Adipocyte (in vitro differentiated cells): ENCODE measurements at regions not wholly inside any gene's neighbourhood (a gene's known extent, or its start where the extent isn't known, plus 50 kb on each side); places are given as distances from the start of the nearest gene placed in this dataset.

ENCODE experiments used
- DNase-seq: peaks from one replicate; pipeline ENCODE4 v3.0.0-alpha.2; 2015; ENCODE audit warnings: low read depth
- H3K27me3 ChIP-seq: replicated peaks from 2 replicates; pipeline ENCODE4 v1.7.0; 2013; ENCODE audit warnings: mild to moderate bottlenecking, low read length, moderate library complexity; ENCODE audit not compliant: control insufficient read depth, insufficient read depth
- H3K36me3 ChIP-seq: 2 replicates; pipeline ENCODE4 v1.7.0; 2013; ENCODE audit warnings: low read length, mild to moderate bottlenecking, moderate library complexity; ENCODE audit not compliant: control insufficient read depth, insufficient read depth, severe bottlenecking
- H3K4me1 ChIP-seq: 2 replicates; pipeline ENCODE4 v1.7.0; 2013; ENCODE audit warnings: mild to moderate bottlenecking, low read length, moderate library complexity; ENCODE audit not compliant: control insufficient read depth, insufficient read depth
- H3K4me3 ChIP-seq: 2 replicates; pipeline ENCODE4 v1.7.0; 2013; ENCODE audit warnings: mild to moderate bottlenecking, low read length, moderate library complexity
- H3K9ac ChIP-seq: 2 replicates; pipeline ENCODE4 v1.7.0; 2013; ENCODE audit warnings: mild to moderate bottlenecking, low read length, moderate library complexity
- H3K9me3 ChIP-seq: 2 replicates; pipeline ENCODE4 v1.7.0; 2013; ENCODE audit warnings: mild to moderate bottlenecking, low read length, moderate library complexity; ENCODE audit not compliant: control insufficient read depth

GRCh38 chr13:97686594-97686993, 252.6 kb downstream of the RAP2A start:
- no peaks in the 10 kb centered on the region for H3K9me3 ChIP-seq
- H3K4me1 ChIP-seq, result no peaks in the 10 kb centered on the region
- H3K36me3 ChIP-seq, result no peaks in the 10 kb centered on the region
- no peaks in the 10 kb centered on the region for H3K27me3 ChIP-seq
- no peak overlapping the region for H3K9ac ChIP-seq
- no peak overlapping the region for H3K4me3 ChIP-seq
- no peak for DNase-seq

- Histone ChIP-seq H3K9ac (no peak overlapping the region), H3K36me3 (no peaks in the 10 kb centered on the region), H3K9me3 (no peaks in the 10 kb centered on the region), H3K27me3 (no peaks in the 10 kb centered on the region), H3K4me1 (no peaks in the 10 kb centered on the region), H3K4me3 (no peak overlapping the region)
- no peak for DNase-seq
Observed at GRCh38 chr13:97692628-97693027, 258.7 kb downstream of the RAP2A start.

GRCh38 chr13:97695684-97696083, 257.8 kb upstream of the IPO5 start:
- no peaks in the 10 kb centered on the region for H3K27me3 ChIP-seq
- H3K36me3 ChIP-seq, result no peaks in the 10 kb centered on the region
- H3K9me3 ChIP-seq, result no peaks in the 10 kb centered on the region
- no peaks in the 10 kb centered on the region for H3K4me1 ChIP-seq
- H3K9ac ChIP-seq, result no peak overlapping the region
- no peak for DNase-seq
- H3K4me3 ChIP-seq, result no peak overlapping the region

GRCh38 chr13:97696921-97697320, 256.6 kb upstream of the IPO5 start:
- no peak for DNase-seq
- H3K4me1 ChIP-seq, result no peaks in the 10 kb centered on the region

GRCh38 chr13:97700306-97700848, 253.1 kb upstream of the IPO5 start:
- Histone ChIP-seq H3K27me3 (no peaks in the 10 kb centered on the region), H3K36me3 (no peaks in the 10 kb centered on the region), H3K9ac (no peak overlapping the region), H3K9me3 (no peaks in the 10 kb centered on the region), H3K4me3 (no peak overlapping the region), H3K4me1 (no peaks in the 10 kb centered on the region)
- no peak for DNase-seq

More at GRCh38 chr13:97696921-97697320, 256.6 kb upstream of the IPO5 start:
- H3K27me3 ChIP-seq, result no peaks in the 10 kb centered on the region
- H3K9me3 ChIP-seq, result no peaks in the 10 kb centered on the region
- no peak overlapping the region for H3K9ac ChIP-seq
- H3K4me3 ChIP-seq, result no peak overlapping the region
- no peaks in the 10 kb centered on the region for H3K36me3 ChIP-seq

- no peaks in the 10 kb centered on the region for H3K36me3 ChIP-seq
- H3K9me3 ChIP-seq, result no peaks in the 10 kb centered on the region
- no peak overlapping the region for H3K9ac ChIP-seq
- H3K4me1 ChIP-seq, result no peaks in the 10 kb centered on the region
- H3K4me3 ChIP-seq, result no peak overlapping the region
- H3K27me3 ChIP-seq, result no peaks in the 10 kb centered on the region
- no peak for DNase-seq
Observed at GRCh38 chr13:97702614-97703013, 250.9 kb upstream of the IPO5 start.

GRCh38 chr13:97710797-97711196, 242.7 kb upstream of the IPO5 start:
- DNase-seq, result no peak
- H3K4me3 ChIP-seq, result no peak overlapping the region
- H3K27me3 ChIP-seq, result no peaks in the 10 kb centered on the region
- H3K9ac ChIP-seq, result no peak overlapping the region
- H3K36me3 ChIP-seq, result no peaks in the 10 kb centered on the region
- H3K4me1 ChIP-seq, result no peaks in the 10 kb centered on the region
- H3K9me3 ChIP-seq, result peaks cover 7% of the 10 kb centered on the region

- Histone ChIP-seq H3K4me3 (no peak overlapping the region), H3K4me1 (peaks cover 6% of the 10 kb centered on the region), H3K27me3 (no peaks in the 10 kb centered on the region), H3K36me3 (no peaks in the 10 kb centered on the region), H3K9me3 (peaks cover 7% of the 10 kb centered on the region), H3K9ac (no peak overlapping the region)
- DNase-seq, result no peak
Observed at GRCh38 chr13:97712770-97713169, 240.7 kb upstream of the IPO5 start.

GRCh38 chr13:97715763-97716162, 237.7 kb upstream of the IPO5 start:
- no peaks in the 10 kb centered on the region for H3K27me3 ChIP-seq
- no peak for DNase-seq
- H3K4me3 ChIP-seq, result no peak overlapping the region
- H3K9me3 ChIP-seq, result peaks cover 7% of the 10 kb centered on the region
- H3K9ac ChIP-seq, result no peak overlapping the region
- no peaks in the 10 kb centered on the region for H3K36me3 ChIP-seq
- peaks cover 6% of the 10 kb centered on the region for H3K4me1 ChIP-seq

- no peak overlapping the region for H3K4me3 ChIP-seq
- H3K9ac ChIP-seq, result no peak overlapping the region
- peaks cover 7% of the 10 kb centered on the region for H3K9me3 ChIP-seq
- no peaks in the 10 kb centered on the region for H3K27me3 ChIP-seq
- H3K36me3 ChIP-seq, result no peaks in the 10 kb centered on the region
- H3K4me1 ChIP-seq, result peaks cover 6% of the 10 kb centered on the region
- DNase-seq, result no peak
Observed at GRCh38 chr13:97716746-97717145, 236.7 kb upstream of the IPO5 start.

- DNase-seq, result no peak
- H3K36me3 ChIP-seq, result no peaks in the 10 kb centered on the region
Observed at GRCh38 chr13:97719736-97720135, 233.7 kb upstream of the IPO5 start.

GRCh38 chr13:97720896-97721295, 232.6 kb upstream of the IPO5 start:
- Histone ChIP-seq H3K4me3 (no peak overlapping the region), H3K27me3 (no peaks in the 10 kb centered on the region), H3K9ac (no peak overlapping the region), H3K4me1 (peaks cover 27% of the 10 kb centered on the region), H3K9me3 (no peaks in the 10 kb centered on the region), H3K36me3 (no peaks in the 10 kb centered on the region)
- no peak for DNase-seq

More at GRCh38 chr13:97719736-97720135, 233.7 kb upstream of the IPO5 start:
- H3K27me3 ChIP-seq, result no peaks in the 10 kb centered on the region
- H3K9me3 ChIP-seq, result no peaks in the 10 kb centered on the region
- no peak overlapping the region for H3K4me3 ChIP-seq
- no peak overlapping the region for H3K9ac ChIP-seq
- peaks cover 23% of the 10 kb centered on the region for H3K4me1 ChIP-seq
